PFSK-1 (cell line): ENCODE measurements at regions not wholly inside any gene's neighbourhood (a gene's known extent, or its start where the extent isn't known, plus 50 kb on each side); places are given as distances from the start of the nearest gene placed in this dataset.
A peak's percentile ranks its signal among the peaks of the same experiment; 100 is the strongest.

Experiments used
- FOXP2 ChIP-seq: optimal IDR thresholded peaks from 2 replicates; pipeline ENCODE3; 2011; ENCODE audit warnings: borderline replicate concordance, control low read depth, inconsistent platforms; ENCODE audit not compliant: insufficient read depth; ENCODE audit errors: extremely low read length, extremely low read depth
- POLR2AphosphoS5 ChIP-seq: IDR thresholded peaks from 2 replicates; pipeline ENCODE4 v1.6.1; 2012; ENCODE audit warnings: low read depth, mild to moderate bottlenecking, control low read depth, low read length, moderate library complexity
- REST ChIP-seq, 2 experiments: IDR thresholded peaks; 2 replicates each; pipeline versions ENCODE4 v1.6.1 to v1.8.0; 2011 to 2012; ENCODE audit warnings: low read depth in 2 of 2, low read length in 2 of 2, control low read depth in 1 of 2, inconsistent platforms in 1 of 2, mild to moderate bottlenecking in 1 of 2, moderate library complexity in 1 of 2; ENCODE audit not compliant: insufficient read depth in 1 of 2
- SIN3A ChIP-seq: IDR thresholded peaks from 2 replicates; pipeline ENCODE4 v1.6.1; 2012; ENCODE audit warnings: mild to moderate bottlenecking, low read length, moderate library complexity, borderline replicate concordance; ENCODE audit not compliant: insufficient read depth
- TAF1 ChIP-seq: IDR thresholded peaks from 2 replicates; pipeline ENCODE4 v1.6.1; 2012; ENCODE audit warnings: low read length, control low read depth, borderline replicate concordance; ENCODE audit not compliant: insufficient read depth

GRCh38 chr7:26076691-26077090 lies 75.3 kb upstream of the NFE2L3 start:
- no peak for TF ChIP-seq POLR2AphosphoS5
- TF ChIP-seq SIN3A, result no peak
- TF ChIP-seq REST (IDR thresholded peaks at IDR 0.05; ENCODE audit: insufficient read depth in 1 of 2, low read depth in 2 of 2, low read length in 2 of 2), result no peak
- TF ChIP-seq TAF1, result no peak
- no peak for TF ChIP-seq FOXP2

GRCh38 chr7:26078437-26079336 lies 73.3 kb upstream of the NFE2L3 start:
- TF ChIP-seq FOXP2 (peak; percentile 16), SIN3A (no peak)

- no peak for TF ChIP-seq SIN3A
- no peak for TF ChIP-seq POLR2AphosphoS5
These were observed 70.4 kb upstream of the NFE2L3 start for GRCh38 chr7:26081638-26082037.

GRCh38 chr7:26083113-26083512 lies 68.9 kb upstream of the NFE2L3 start:
- no peak for TF ChIP-seq FOXP2
- no peak for TF ChIP-seq TAF1
- no peak for TF ChIP-seq POLR2AphosphoS5
- no peak for TF ChIP-seq SIN3A

- TF ChIP-seq SIN3A, result no peak
- TF ChIP-seq TAF1, result no peak
- no peak for TF ChIP-seq FOXP2
- no peak for TF ChIP-seq POLR2AphosphoS5
- no peak for TF ChIP-seq REST (IDR thresholded peaks at IDR 0.05; ENCODE audit: insufficient read depth in 1 of 2, low read depth in 2 of 2, low read length in 2 of 2)
These were observed 67.6 kb upstream of the NFE2L3 start for GRCh38 chr7:26084418-26084817.

GRCh38 chr7:26085771-26086170 lies 66.2 kb upstream of the NFE2L3 start:
- no peak for TF ChIP-seq REST (IDR thresholded peaks at IDR 0.05; ENCODE audit: insufficient read depth in 1 of 2, low read depth in 2 of 2, low read length in 2 of 2)
- TF ChIP-seq POLR2AphosphoS5, result no peak
- no peak for TF ChIP-seq TAF1
- TF ChIP-seq FOXP2, result no peak
- no peak for TF ChIP-seq SIN3A
